Activated CD8-positive, alpha-beta T cell treated with anti-CD3 and anti-CD28 coated beads for 36 hours (primary cell): ENCODE measurements at regions not wholly inside any gene's neighbourhood (a gene's known extent, or its start where the extent isn't known, plus 50 kb on each side); places are given as distances from the start of the nearest gene placed in this dataset.

Experiments used
- ATAC-seq: fragments of 200-7000 bp; cut with Tn5 transposase; one replicate; pipeline ENCODE4 v1.10.0; 2021; ENCODE audit warnings: mild to moderate bottlenecking, moderate library complexity
- CTCF ChIA-PET: fragments of 350-600 bp; sonication (Branson Sonifier 250); formaldehyde crosslinking; loops from one replicate; lab custom pipeline; 2021; ENCODE audit warnings: antibody characterized with exemption; lab: Charles Lee
- POLR2A ChIA-PET: fragments of 350-600 bp; sonication (Branson Sonifier 250); formaldehyde crosslinking; loops from one replicate; lab custom pipeline; 2021; ENCODE audit warnings: antibody characterized with exemption; lab: Charles Lee
- DNase-seq: peaks from one replicate; pipeline ENCODE4 v3.0.0-alpha.2; 2020
- H3K27ac Mint-ChIP-seq: one replicate; pipeline ENCODE4 v1.8.0; 2021; ENCODE audit warnings: mild to moderate bottlenecking, mixed read lengths
- H3K27me3 Mint-ChIP-seq: one replicate; pipeline ENCODE4 v1.8.0; 2021; ENCODE audit warnings: mixed read lengths
- H3K36me3 Mint-ChIP-seq: one replicate; pipeline ENCODE4 v1.8.0; 2021; ENCODE audit warnings: low read depth, mixed read lengths
- H3K4me1 Mint-ChIP-seq: one replicate; pipeline ENCODE4 v1.8.0; 2021; ENCODE audit warnings: low read depth, mixed read lengths
- H3K4me3 Mint-ChIP-seq: one replicate; pipeline ENCODE4 v1.8.0; 2021; ENCODE audit warnings: mild to moderate bottlenecking, moderate library complexity, mixed read lengths
- H3K9me3 Mint-ChIP-seq: one replicate; pipeline ENCODE4 v1.8.0; 2021; ENCODE audit warnings: mixed read lengths
- CTCF ChIP-seq: fragments of 200-600 bp; IDR thresholded peaks from one replicate; pipeline ENCODE4 v1.8.0; 2022; ENCODE audit warnings: antibody characterized with exemption, mild to moderate bottlenecking
- intact Hi-C: fragments of 100-400 bp; cut with micrococcal nuclease; formaldehyde crosslinking; loops from one replicate; pipeline ENCODE4 v1.10.0; 2022

- H3K36me3 Mint-ChIP-seq, result peaks cover 27% of the 10 kb centered on the region
- no peak overlapping the region for H3K27ac Mint-ChIP-seq
- peaks cover 45% of the 10 kb centered on the region for H3K4me1 Mint-ChIP-seq
- no peaks in the 10 kb centered on the region for H3K27me3 Mint-ChIP-seq
- peaks cover 14% of the 10 kb centered on the region for H3K9me3 Mint-ChIP-seq
- TF ChIP-seq CTCF, result no peak
- intact Hi-C loops, result no loop called here
- ChIA-PET CTCF (no interaction called here), POLR2A (no interaction called here)
- no peak for DNase-seq
- H3K4me3 Mint-ChIP-seq, result no peak overlapping the region
- ATAC-seq, result no peak
Measured at GRCh38 chr13:99071666-99072065, 93.8 kb upstream of the DOCK9 start.

- Mint-ChIP-seq H3K4me1 (peaks cover 45% of the 10 kb centered on the region), H3K36me3 (peaks cover 33% of the 10 kb centered on the region), H3K4me3 (no peak overlapping the region), H3K27me3 (no peaks in the 10 kb centered on the region), H3K27ac (no peak overlapping the region), H3K9me3 (peaks cover 16% of the 10 kb centered on the region)
- intact Hi-C loops, result no loop called here
- POLR2A ChIA-PET, result interaction anchor here (1.1 kb wide), 1 partner anchor 11 kb away, joined by 3 read pairs; no protein-coding TSS in a partner anchor
- CTCF ChIA-PET, result no interaction called here
- ATAC-seq (no peak), DNase-seq (no peak)
- TF ChIP-seq CTCF, result no peak
Measured at GRCh38 chr13:99072356-99072755, 94.5 kb upstream of the DOCK9 start.

- Mint-ChIP-seq H3K4me3 (no peak overlapping the region), H3K9me3 (peaks cover 16% of the 10 kb centered on the region), H3K36me3 (peaks cover 39% of the 10 kb centered on the region), H3K4me1 (peaks cover 46% of the 10 kb centered on the region), H3K27ac (no peak overlapping the region), H3K27me3 (no peaks in the 10 kb centered on the region)
- POLR2A ChIA-PET, result interaction anchor here (1.1 kb wide), 1 partner anchor 10 kb away, joined by 3 read pairs; no protein-coding TSS in a partner anchor
- no peak for TF ChIP-seq CTCF
- DNase-seq (no peak), ATAC-seq (no peak)
- intact Hi-C loops, result no loop called here
- CTCF ChIA-PET, result interaction anchor here (0.5 to 0.9 kb wide), 2 partner anchors 10 to 47 kb away, joined by 3 read pairs; no protein-coding TSS in a partner anchor
Measured at GRCh38 chr13:99072941-99073340, 95.1 kb upstream of the DOCK9 start.

GRCh38 chr13:99074693-99075092, 96.8 kb upstream of the DOCK9 start:
- peaks cover 41% of the 10 kb centered on the region for H3K36me3 Mint-ChIP-seq
- ATAC-seq (no peak), DNase-seq (no peak)
- ChIA-PET CTCF (interaction anchor here (1.3 kb wide), 1 partner anchor 11 kb away, joined by 3 read pairs; no protein-coding TSS in a partner anchor), POLR2A (no interaction called here)
- no peak overlapping the region for H3K4me3 Mint-ChIP-seq
- H3K27ac Mint-ChIP-seq, result no peak overlapping the region
- peaks cover 57% of the 10 kb centered on the region for H3K4me1 Mint-ChIP-seq
- H3K9me3 Mint-ChIP-seq, result peaks cover 16% of the 10 kb centered on the region
- no peak for TF ChIP-seq CTCF
- no peaks in the 10 kb centered on the region for H3K27me3 Mint-ChIP-seq
- intact Hi-C loops, result no loop called here

GRCh38 chr13:99075268-99076191, 97.7 kb upstream of the DOCK9 start:
- DNase-seq (no peak), ATAC-seq (peak; percentile 91)
- POLR2A ChIA-PET, result interaction anchor here (0.6 to 1.1 kb wide), 3 partner anchors 10 to 312 kb away, joined by 3 to 4 read pairs (median 3); no protein-coding TSS in a partner anchor
- Mint-ChIP-seq H3K9me3 (peaks cover 16% of the 10 kb centered on the region), H3K27me3 (no peaks in the 10 kb centered on the region), H3K36me3 (peaks cover 41% of the 10 kb centered on the region), H3K4me1 (peaks cover 59% of the 10 kb centered on the region), H3K27ac (peak overlapping the region; percentile 94), H3K4me3 (peak overlapping the region; percentile 67)
- CTCF ChIA-PET, result interaction anchor here (1.3 to 1.5 kb wide), 2 partner anchors 10 to 11 kb away, joined by 3 to 5 read pairs; no protein-coding TSS in a partner anchor
- intact Hi-C loops, result no loop called here
- no peak for TF ChIP-seq CTCF
